Stimulated activated CD4-positive, alpha-beta T cell treated with anti-CD3 and anti-CD28 coated beads, Interleukin-2, amount 100 ng/mL, for 48 hours (primary cell): ENCODE measurements at regions not wholly inside any gene's neighbourhood (a gene's known extent, or its start where the extent isn't known, plus 50 kb on each side); places are given as distances from the start of the nearest gene placed in this dataset.
"Not testable (repeated sequence)": the region's sequence is repeated elsewhere in the genome, so short reads cannot be mapped to it uniquely, and the experiment has no call there.

ENCODE experiments used
- DNase-seq, 2 donors: peaks; one replicate each; pipeline ENCODE4 v3.0.0-alpha.2; 2020

GRCh38 chr14:53855574-53855973 is 101.1 kb downstream of the BMP4 start:
- DNase-seq = no peak

DNA sequence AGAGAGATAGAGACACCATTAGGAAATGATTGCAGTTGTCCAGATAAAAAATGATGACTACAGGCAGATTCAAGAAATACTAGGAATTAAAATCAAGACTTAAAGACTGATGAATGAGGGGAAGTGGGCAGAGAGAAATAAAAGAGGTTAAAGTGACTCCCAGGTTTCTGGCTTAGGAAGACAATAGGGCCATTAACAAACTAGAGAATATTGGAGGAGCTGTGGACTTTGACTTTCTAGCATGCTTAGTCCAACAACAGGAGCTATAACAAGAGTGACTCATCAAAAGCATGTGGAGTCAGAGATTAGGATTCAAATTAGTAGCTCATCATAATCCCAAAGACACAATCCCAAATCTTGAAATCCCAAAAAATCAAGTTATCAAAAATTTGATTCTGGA is 101.5 kb downstream of the BMP4 start:
- no peak for DNase-seq

DNA sequence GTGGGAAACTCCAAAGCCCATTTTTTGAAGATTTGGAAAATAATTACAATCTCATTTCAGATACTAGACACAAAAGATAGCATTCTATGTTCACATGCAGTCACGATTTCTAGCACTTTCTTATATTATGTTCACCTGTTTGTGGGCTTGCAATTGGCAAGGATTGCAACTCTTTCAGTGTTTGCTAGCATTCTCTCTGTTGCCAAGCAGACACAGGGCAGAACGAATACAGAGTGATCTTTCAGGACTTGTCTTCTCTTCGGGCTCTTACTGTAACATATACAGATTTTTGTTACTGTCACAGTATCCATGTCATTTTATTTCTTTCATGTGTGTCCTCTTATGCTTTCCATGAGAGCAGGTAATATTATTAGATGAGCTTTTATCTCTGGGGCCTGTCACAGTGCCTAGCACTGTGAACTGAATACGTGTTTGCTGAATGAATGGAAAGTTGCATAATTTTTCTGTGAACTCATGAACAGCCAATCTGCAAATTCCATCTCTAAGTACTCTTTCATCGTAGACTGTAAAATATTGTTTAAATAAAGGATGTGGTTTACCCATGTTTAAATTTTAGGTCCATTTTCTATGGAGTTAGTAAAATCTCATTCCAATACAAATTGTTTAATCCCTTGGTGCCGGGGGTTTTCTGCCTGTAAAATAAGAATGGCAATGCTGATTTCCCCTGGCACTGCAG is 105.1 kb downstream of the BMP4 start:
- DNase-seq = no peak

- no peak for DNase-seq
Measured at GRCh38 chr14:53850714-53851296, 105.8 kb downstream of the BMP4 start.

DNA sequence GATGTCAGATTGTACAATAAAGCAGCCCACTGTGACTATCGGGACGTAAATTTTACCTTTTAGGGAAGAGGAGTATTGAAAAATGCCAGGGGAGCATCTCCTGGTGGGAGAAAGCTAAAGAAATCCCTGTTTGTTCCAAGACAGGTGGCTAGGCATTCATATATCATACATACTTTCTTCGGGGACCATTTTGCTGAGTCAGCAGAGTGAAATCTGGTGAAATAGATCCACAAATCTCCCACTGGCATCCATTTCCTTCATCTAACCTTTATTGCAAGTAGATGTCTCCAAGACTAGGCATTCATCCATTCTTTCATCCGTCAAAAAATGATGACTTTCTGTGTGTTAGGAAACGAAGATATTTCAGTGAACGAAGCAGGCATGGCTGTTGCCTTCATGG is 107.1 kb downstream of the BMP4 start:
- no peak for DNase-seq

- DNase-seq = no peak
Measured at GRCh38 chr14:53848854-53849253, 107.8 kb downstream of the BMP4 start.

DNA sequence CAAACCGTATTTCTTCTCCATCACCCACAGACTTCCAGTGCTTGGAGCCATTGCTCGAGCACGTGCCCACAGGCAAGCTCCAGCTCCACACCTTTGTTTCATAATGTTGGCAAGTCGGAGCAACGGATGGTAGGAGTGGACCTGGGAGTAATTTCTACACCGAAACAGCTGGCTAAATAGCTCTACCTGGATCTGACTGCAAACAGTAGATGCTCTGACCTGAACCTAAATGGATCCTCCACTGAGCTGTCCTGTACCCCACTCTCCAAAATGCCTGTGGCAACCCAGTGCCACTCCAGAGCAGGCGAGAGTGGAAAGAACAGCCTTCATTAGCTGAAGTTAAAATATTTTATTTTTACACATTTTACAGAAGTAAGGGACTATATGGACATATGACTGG is 108.7 kb downstream of the BMP4 start:
- no peak for DNase-seq

DNA sequence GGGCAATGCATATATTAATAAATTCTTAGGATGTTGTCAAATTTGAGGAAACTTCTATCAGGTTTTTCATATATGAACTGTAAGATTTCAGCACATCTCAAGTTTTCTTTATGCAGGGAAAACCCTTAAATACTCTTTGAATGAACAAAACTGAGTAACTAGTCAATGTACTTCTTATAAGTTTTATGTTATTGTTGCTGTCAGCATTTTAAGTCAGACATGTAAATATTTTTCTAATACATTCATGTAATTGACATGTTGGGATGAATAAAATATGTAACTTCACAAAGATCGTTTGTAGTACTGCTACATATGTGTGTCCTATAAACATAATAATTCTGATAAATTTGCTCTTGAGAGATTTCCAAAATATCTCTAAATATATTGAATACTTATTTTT is 109.6 kb downstream of the BMP4 start:
- DNase-seq = no peak

DNA sequence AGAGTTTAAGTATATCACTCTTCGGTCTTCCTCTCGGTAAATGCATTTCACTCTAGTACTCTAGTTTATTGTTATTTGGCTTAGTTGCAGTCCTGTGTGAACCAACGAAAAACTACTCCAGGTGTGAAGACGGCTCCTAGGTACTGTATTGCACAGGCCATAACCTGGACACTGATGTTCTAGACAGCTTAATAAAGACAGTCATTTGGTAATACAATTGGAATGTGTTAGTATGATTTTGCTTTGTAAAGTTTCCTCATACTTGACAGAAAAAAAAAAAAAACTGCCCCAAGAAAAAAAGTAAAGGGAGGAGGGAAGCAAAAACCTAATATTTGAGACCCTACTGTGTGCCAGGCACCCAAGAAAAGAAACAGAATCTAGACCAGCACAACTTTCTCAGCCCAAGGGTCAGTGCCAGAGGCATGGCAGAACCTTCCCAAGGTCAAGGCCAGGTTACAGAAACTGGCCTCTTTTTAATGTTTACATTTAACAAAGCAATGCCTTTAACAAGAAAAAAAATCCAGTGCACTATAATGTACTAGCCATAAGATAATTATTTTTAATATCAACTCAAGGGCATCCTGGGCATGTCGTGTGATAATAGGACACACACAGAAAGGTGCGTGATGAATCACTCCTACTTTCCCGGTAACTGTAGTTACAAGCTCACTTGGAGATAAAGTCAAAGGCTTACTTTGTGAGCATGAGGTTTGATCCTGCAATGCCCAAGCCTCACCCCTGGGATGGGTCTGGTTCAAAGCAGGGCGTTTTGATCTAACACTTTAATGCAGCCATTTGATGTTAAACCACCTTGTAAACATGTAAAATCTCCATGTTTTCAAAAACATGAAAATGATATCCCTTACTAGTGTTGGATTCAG is 110.6 kb downstream of the BMP4 start:
- DNase-seq = no peak

GRCh38 chr14:53842938-53843337 is 113.7 kb downstream of the BMP4 start:
- no peak for DNase-seq

- no peak for DNase-seq
Measured at GRCh38 chr14:53841109-53842099, 115.2 kb downstream of the BMP4 start.

DNA sequence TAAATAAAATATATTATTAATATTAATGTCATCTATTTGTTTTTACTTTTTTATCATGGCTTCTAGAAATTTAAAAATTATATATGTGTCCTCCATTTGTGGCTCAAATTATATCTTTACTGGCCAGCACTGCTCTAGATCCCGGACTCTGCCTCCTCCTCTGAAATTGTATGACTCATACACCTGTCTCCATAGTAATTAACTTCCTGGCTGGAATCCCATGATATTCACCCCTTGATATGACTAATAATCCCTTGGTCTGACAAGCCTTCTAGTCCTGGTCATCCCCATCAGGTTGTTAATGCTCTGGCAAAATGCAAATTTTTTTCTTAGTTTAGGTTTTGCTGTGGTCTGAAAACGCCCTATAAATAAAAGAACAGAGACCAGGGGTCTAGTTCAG is 116.2 kb downstream of the BMP4 start:
- DNase-seq = no peak

GRCh38 chr14:53838374-53838773 is 118.3 kb downstream of the BMP4 start:
- DNase-seq = no peak

DNA sequence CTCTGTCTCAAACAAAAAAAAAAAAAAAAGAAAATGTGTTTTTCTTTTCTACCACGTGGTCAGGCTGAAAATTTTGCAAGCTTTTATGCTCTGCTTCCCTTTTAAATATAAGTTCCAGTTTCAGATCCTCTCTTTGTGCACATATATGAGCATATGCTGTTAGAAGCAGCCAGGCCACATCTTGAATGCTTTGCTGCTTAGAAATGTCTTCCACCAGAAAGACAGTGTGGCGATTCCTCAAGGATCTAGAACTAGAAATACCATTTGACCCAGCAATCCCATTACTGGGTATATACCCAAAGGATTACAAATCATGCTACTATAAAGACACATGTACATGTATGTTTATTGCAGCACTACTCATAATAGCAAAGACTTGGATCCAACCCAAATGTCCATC is 119.0 kb downstream of the BMP4 start:
- not testable (repeated sequence) for DNase-seq

DNA sequence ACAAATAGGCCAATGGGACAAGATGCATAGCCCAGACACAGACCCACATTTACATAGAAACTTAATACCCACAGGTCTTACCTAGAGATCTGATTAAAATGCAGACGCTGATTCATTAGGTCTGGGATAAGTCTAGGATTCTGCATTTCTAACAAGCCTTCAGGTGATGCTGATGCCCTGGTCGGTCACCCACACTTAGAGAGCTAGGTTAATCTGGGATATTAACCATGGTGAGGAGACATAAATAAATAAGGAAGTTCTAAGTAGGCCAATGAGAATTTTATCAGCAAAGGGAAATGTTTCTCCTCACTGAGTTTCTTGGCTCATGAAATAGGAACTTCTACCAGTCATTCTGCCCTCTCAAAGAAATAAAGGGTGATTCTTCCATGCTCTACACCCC is 120.1 kb downstream of the BMP4 start:
- no peak for DNase-seq

DNA sequence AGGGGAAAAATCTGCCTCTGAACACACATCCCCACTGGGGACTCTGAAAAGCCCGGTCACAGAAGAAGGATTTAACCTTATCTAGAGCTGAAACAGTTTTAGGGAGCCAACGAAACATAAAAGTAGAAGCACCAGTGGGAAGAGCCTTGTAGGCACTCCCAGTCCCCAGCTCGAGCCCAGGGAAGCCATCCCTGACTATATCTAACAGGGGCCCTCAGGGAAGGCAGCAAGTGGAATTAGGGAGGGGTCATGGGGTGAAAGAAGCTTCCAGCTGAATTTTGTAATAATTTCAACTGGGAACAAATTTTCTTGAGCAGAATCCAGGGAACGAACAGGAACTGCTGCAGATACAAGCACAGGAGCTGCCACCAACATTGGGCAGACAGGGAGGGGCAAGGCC is 127.8 kb downstream of the BMP4 start:
- DNase-seq = no peak

GRCh38 chr14:53824061-53824460 is 132.6 kb downstream of the BMP4 start:
- DNase-seq = no peak

- no peak for DNase-seq
Measured at GRCh38 chr14:53814392-53814791, 142.2 kb downstream of the BMP4 start.

- no peak for DNase-seq
Measured at GRCh38 chr14:53810221-53810620, 146.4 kb downstream of the BMP4 start.

GRCh38 chr14:53808042-53808441 is 148.6 kb downstream of the BMP4 start:
- DNase-seq = no peak

GRCh38 chr14:53807542-53807941 is 149.1 kb downstream of the BMP4 start:
- DNase-seq = no peak

GRCh38 chr14:53807108-53807507 is 149.5 kb downstream of the BMP4 start:
- DNase-seq = no peak

GRCh38 chr14:53796734-53797133 is 159.9 kb downstream of the BMP4 start:
- DNase-seq = no peak
